Epithelial cell of prostate (primary cell): ENCODE measurements at regions not wholly inside any gene's neighbourhood (a gene's known extent, or its start where the extent isn't known, plus 50 kb on each side); places are given as distances from the start of the nearest gene placed in this dataset.
"Not testable (repeated sequence)": the region's sequence is repeated elsewhere in the genome, so short reads cannot be mapped to it uniquely, and the experiment has no call there.

ENCODE experiments used
- DNase-seq: peaks from one replicate; pipeline ENCODE4 v3.0.0-alpha.2; 2011; ENCODE audit warnings: low read depth, low spot score
- H3K27ac ChIP-seq: fragments of 450-650 bp; 2 replicates; pipeline ENCODE4 v1.5.1; 2017; ENCODE audit warnings: mild to moderate bottlenecking

DNA sequence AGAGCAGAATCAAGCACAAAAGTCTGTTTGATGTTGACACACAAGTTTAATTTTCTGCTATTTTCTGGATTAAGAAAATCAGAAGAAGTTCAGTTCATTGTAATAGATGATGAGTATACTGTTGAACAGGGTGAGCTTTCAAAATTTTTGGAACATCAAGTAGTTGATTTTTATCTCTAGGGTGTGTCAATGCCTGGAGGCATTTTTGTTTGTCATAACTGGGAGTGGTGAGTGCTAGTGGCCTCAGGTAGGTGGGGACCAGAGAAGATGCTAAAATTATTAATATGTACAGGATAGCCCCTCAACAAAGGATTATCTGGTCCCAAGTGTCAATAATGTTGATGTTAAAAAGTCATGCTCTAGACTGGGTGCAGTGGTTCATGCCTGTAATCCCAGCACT lies 279.7 kb upstream of the GNPDA2 start:
- no peak for DNase-seq
- no peak overlapping the region for H3K27ac ChIP-seq

DNA sequence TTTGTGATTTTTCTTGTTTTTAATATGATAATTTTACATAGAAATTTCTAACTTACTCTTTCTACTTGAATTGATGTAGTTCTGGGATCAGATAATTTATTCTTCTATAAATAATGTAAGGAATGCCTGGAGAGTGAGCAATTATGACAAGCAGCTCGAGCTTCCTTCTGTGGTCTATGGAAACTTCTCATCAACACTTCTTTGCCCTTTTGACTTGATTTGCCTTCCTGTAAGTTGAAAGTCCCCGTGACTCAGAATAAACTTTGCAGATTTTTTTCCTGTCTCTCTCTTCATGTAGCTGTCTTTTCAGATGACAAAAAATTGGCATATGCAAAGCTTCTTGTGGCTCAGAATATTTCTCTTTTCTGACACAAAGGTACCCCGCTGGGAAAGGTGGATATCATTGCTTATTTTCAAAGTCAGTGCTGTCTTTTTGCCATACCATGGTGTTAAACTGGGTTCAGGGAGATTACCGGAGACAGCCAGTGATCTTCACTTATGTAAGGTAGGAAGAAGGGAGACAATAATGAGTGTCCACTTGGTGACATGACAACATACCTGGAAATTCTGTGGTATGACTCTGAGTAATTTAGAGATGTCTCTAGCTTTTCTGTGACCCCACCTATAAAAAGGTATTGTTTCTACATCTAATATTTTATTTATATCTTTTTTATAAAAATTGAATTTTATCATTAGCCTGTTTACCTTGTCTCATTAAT lies 278.6 kb upstream of the GNPDA2 start:
- no peak overlapping the region for H3K27ac ChIP-seq
- peak; percentile 27 for DNase-seq

DNA sequence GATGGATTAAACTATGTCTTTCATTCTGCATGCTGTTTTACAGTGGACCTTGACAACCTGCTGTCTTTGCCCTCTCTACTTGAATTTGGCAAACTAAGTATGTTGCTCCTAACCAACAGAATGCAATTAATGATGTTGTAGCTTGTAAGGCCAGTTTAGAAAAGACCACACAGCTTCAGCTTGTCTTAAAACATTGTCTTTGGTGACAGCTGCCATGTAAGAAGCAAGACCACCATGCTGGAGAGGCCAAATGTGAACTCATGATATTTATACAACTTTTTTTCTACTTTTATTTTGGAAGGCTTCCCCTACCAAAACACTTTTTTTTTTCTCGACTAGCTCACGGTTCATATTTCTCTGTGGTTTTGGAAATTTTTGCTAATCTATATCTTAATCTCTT lies 278.0 kb upstream of the GNPDA2 start:
- H3K27ac ChIP-seq, result no peak overlapping the region
- DNase-seq, result no peak

DNA sequence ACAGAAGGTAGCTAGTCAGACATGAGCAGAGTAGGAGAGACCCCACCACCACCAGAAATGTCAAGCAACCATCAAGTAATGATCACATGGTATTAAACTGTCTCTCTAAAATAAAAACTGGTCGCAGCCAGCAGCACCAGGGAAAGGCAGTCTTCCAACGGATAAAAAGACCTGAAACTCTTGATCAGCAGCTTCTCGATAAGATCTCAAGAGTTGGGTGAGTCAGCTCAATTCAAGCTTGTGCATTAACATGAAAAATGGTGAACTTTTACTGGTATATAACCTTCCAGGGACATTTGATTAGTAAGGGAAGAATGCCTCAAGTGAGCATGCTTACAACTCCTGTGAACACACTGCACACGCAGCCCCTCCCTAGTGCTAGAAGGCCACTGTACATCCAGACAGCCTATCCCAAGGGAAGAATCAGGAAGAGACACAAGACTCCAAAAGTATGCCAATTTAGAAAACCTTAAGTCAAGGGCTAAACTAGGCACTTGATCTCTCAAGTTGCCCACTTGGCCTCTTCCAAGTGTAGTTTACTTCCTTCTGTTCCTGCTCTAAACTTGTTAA lies 270.0 kb upstream of the GNPDA2 start:
- H3K27ac ChIP-seq, result no peak overlapping the region
- peak; percentile 29 for DNase-seq

DNA sequence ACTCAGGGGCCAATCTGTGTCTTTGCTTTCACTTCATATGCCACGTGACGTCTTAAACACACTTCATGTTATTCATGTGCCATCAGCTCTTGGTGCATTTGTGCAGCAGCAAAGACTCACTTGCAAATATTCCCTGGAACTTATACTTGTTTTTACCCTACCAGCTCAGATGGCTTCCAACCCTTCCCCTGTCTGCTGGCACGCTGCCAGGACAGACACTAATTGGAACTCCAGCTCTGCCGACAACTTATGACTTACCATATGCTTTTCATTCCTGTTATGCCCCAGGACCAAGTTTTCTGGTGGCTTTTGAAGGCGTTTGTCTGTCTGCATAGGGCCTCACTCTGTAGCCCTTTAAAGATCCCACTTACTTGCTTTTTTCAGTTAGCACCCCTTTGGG lies 261.7 kb upstream of the GNPDA2 start:
- no peak overlapping the region for H3K27ac ChIP-seq
- DNase-seq, result no peak

DNA sequence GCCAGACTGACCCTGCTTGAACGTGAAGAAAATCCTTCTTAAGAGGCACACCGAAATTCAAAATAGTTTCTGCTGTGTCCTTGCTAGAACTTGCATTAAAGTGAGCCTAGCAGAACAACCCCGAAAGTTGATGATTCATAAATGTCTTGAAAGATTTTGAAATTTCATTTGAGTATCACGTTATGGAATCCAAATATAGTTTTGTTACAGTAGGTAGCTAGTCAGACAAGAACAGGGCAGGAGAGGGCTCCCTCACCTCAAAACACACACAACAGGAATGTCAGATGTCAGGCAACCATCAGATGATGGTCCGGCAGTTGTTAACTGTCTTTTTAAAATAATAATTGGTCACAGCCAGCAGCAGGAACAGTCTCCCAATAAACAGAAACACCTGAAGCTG lies 259.6 kb upstream of the GNPDA2 start:
- no peak for DNase-seq
- no peak overlapping the region for H3K27ac ChIP-seq

DNA sequence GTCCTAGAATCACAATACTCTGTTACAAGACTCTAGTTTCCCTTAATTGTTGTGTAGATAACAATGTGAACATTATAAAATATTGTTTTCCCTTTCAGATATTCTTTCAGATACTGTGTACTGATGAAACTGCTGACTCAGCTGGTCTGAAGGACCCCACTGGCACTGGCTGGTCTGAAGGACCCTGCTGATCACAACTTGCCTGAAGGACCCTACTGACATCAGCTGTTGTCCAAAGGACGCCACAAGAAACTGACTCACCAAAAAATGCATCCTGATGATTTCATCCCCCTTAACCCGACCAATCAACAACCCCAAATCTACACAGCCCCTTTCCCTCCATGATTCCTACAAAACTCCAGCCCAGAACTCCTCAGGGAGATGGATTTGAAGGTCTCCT lies 258.8 kb upstream of the GNPDA2 start:
- H3K27ac ChIP-seq, result no peak overlapping the region
- DNase-seq, result no peak

DNA sequence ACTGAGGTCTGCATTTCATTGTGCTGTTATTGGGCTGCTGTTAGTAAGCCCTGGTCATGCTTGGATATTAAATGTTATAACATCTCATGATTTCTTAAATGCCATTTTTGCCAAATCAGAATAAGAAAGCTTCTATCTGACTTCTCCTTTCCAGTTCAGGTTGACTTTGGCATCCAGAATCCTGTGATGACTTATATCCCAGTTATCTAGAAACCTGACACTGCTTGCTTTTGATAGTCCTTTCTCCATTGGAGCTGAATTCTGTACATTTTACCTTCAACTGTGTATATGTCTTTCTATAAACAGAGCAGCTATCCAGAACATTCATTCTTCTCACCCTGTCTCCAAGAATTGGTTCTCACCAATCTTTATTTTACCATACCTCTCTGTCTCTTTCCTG lies 257.7 kb upstream of the GNPDA2 start:
- H3K27ac ChIP-seq, result no peak overlapping the region
- no peak for DNase-seq

DNA sequence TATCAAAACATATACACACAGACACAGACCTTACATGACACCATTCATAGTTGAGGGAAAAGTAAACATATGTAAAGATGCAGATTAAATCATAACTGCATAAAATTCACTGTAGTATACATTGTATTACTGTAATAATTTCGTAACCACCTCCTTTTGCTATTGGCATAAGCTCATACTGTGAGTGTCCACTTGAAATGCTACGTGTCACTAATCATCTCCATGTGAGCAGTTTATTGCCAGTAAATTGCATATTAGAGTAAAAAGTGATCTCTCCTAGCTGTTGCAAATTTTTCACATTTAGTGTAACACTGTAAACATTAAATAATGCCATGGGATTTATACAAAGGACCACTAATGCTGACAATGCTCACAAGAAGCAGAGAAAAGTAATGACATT lies 256.7 kb upstream of the GNPDA2 start:
- DNase-seq, result no peak
- H3K27ac ChIP-seq, result no peak overlapping the region

DNA sequence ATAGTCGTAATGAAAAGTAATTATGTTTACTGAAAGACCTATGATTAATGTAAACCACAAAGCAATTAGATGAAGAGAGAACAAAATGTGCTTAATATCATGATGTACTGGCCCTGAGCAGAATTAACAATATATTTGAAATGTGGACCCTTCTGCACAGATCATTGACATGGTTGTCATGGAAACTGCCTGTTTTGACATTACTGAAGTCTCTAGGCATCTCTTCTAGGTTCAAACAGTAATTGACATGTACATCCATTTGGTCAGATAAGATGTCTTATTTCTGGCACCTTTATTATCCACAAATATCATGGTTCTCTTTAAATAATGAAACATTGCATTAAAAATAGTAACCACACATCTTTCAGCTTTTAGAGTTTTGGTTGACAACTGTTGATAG lies 251.7 kb upstream of the GNPDA2 start:
- no peak for DNase-seq
- H3K27ac ChIP-seq, result no peak overlapping the region

DNA sequence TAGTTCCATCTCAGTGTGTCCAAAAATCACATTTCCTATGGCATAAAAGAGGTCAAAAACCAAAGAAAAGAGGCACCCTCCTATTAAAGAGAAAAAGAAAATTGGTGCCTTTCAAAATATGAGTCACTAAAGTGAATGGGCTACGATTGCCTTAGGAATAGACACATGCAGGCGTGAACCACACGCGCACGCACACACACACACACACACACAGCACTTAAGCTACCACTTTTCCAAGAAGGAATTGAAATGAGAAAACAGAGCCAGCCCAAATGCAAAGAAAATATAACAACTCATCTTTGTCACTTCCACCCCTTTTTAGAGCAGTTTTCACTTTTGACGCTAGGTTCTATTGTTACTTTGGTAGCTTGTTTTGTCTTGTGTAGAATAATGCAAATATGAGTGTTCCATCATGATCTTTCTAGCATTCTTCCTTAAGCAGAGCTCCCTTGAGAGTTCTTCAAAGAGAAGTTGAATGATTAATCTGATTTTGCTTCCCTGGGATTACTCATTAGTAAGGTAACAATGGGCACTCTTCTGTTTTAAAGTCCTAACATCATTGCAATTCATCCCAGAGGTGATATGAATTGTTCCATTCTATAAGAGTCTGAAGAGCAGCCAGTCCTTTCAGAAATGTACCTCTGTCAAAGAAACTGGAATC lies 239.2 kb upstream of the GNPDA2 start:
- no peak overlapping the region for H3K27ac ChIP-seq
- no peak for DNase-seq

DNA sequence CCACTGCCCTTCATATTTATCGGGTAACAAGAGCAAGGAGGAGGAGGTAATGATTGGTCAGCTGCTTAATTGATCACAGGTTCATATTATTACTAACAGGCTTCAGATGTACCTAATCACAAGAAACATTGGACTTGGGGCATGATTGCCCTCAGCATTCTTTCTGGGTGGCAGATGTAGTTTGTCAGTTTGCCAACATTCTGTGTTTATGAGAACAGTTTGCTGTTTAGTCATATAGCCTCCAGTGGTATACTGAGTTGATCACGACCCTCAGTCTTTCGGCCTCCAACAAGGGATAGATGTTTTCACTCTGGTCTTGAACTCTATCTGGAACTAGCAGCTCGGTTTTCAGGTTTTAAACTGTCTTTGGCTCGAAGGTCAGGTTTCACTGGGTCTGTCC lies 237.7 kb upstream of the GNPDA2 start:
- DNase-seq, result not testable (repeated sequence)

DNA sequence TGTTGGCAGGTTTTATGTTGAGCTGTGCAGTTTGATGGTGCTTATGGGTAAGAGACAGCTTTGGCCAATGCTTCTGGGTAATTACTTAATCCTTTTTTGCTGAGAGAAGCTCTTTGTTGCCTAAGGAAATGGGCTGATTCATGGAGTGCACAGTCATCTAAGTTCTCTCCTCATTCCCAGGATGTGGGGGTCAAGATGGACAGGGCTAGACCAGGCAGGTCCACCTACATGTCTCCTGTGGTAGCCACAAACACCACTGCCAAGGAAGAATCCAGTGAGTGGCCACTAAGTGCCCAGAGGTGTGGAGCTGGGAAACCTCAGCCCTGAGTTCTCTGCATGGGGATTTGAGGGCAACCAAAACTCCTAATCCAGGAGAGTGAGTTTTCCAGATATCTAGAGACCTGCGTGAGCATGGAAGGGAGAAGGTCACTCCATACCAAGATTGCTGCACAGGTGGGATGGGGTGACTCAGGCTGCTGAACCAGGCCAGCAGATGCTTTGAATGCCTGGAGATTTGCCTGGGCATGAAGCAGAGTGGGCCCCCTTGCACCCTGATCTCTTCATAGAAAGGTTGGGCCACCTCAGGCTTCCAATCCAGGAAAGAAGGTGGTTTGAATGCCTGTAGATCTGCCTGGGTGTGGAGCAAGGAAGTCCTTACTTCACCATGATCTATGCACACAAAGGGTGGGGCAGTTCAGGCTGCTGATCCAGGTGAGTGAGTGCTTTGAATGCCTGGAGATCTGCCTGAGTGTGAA lies 234.8 kb upstream of the GNPDA2 start:
- peak; percentile 24 for DNase-seq
- peak overlapping the region; percentile 66 for H3K27ac ChIP-seq

More for the DNA sequence above, 237.7 kb upstream of the GNPDA2 start:
- H3K27ac ChIP-seq, result not testable (repeated sequence)

DNA sequence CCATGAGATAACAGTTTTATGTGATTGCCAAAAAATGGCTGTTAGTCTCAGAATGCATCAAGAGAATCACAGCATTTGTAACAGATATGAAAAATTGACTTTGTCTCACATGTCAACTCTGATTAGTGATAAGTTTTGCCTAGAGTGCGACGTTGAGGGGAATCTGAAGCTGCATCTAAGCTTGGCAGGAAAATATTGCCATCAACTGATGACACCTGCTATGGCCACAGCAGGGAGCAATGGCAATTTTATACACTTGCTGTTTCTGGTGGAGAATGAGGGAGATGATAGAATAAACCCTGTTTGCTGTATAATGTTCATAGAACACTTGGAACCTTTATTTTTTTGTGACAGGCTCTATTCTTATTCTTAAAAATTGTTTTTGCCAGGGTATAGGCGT lies 205.4 kb upstream of the GNPDA2 start:
- no peak for DNase-seq
- no peak overlapping the region for H3K27ac ChIP-seq

DNA sequence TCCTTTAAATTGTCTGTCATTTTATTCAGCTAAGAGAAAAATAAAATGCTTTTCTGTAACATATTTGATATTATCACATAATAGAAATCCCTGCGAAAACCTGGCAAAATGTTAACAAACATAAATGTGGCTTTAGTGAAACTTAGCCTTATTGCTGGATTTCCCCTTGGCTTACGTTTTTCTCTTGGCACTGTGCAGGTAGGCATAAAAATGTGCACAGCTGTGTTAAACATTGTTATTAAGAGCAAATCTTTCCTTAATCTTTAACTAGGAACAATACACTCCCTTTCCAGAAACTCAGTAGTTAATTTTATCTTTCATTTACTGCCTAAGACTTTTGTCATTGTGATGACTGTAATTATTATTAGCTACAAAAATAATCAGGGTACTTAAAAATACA lies 202.4 kb upstream of the GNPDA2 start:
- H3K27ac ChIP-seq, result no peak overlapping the region
- no peak for DNase-seq

DNA sequence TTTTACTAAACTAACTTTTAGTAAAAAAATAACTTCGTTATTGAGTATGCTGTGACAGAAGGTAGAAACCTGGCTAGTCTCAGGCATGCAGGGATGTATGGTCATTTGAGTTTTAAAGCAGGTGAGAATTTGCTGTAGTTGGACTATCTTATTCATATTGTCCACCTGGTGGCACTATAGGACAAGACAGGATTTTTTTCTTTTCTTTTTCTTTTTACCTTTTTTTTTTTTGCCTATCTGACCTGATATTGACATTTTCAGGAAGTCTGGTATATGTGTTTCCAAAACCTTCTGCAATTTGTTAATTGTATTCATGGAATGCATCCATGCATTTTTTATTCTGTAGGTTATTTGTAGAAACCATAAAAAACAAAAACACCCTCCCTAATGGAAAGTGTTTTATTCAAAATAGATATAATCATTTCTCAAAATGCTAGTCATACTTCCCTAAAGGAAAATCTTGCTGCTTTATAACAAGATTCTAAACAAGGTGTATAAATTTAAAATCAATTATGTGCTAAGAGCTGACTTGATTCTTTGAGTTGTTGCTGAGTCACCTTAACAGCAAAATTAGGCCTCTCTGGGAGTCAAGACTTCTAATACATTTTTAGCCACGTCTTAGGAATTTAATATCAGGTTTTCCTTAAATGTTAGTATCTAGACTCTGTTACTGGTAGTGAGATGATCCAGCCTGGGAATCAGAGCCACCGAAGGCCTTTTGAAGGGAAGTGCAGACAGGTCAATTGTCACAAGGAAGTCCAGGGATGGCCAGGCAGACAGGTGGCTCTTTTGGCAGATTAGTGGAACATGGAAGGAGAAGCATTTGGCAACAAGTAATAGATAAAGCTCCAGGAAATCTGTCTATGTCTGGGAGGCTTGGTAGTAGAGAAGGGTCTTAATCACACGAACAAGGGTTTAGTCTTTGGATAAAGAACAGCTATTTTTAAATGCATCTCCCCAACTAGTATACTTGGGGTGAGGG lies 201.3 kb upstream of the GNPDA2 start:
- no peak for DNase-seq
- H3K27ac ChIP-seq, result no peak overlapping the region

DNA sequence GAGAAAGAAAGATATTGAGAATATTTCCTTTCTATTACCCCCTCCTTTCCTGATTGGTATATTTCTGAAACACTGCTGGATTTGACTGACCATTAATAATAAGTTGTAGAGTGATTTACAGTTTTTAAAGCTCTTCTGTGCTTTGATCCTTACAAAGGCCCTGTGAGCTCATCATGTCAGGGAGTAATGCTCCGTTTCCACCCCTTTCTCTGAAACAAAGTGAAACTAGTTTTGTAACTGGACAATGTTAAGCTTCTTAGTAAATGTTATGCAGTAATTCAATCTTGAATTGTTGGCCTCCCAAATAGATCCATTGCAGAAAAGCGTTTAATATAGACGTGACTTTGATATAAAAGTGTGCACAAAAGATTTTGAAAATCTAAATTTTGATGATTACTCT lies 190.1 kb upstream of the GNPDA2 start:
- peak; percentile 3 for DNase-seq
- H3K27ac ChIP-seq, result no peak overlapping the region

DNA sequence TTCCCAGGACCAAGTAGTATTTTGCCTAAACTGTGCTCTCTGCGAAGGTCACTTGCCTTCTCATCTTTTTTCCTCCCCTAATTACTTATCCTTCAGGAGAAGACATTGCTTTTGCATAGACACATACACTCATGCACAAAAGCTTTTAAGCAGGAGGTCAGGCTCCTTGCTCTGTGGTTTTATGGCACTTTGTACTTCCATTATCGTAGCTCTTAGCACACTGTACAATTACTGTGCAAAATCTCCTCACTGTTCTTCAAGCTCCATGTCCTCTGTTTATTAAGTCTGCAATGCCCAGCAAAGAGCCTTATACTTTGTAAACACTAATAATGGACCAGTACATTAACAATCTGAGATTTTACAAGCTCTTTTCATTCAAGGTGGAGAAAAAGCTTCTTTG lies 188.4 kb upstream of the GNPDA2 start:
- DNase-seq, result no peak
- no peak overlapping the region for H3K27ac ChIP-seq

DNA sequence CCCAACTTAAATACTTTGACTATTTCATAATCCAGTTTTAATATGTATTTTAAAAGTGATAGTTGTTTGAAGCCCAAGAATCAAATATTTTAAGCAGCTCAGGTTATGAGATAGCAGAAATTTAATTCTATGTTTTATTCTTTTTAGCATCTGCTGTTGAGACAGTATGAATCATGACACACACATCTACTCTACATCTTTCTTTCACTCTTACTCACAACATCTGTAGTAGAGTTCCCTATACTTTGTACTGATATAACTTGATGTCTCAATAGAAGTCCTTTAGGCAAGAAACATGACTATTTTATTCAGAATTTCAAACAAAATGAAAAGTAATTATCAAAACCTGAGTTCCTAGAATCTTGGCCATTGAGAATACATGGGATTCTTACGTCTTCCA lies 187.9 kb upstream of the GNPDA2 start:
- no peak overlapping the region for H3K27ac ChIP-seq
- DNase-seq, result no peak

DNA sequence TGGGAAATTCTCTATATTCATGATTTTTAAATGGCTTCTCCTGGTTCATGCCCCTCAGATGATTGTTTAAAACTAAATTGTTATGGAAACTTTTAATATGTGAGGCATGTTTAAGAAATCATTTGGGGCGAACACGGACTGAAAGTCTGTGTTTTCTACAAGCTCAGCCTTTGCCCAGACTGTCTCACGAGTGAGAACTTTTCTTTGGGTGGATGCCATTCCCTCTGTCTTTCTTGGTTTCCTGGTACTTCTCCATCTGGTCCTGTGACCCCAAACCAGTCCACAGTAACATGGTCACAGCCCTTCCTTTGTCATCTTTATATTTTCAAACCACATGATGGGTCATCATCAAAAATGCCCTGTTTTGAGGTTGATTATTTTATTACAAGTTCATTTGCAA lies 186.6 kb upstream of the GNPDA2 start:
- H3K27ac ChIP-seq, result no peak overlapping the region
- DNase-seq, result no peak
